Peyer's patch (tissue), 4 donors: ENCODE measurements at regions not wholly inside any gene's neighbourhood (a gene's known extent, or its start where the extent isn't known, plus 50 kb on each side); places are given as distances from the start of the nearest gene placed in this dataset.
"Not testable (repeated sequence)": the region's sequence is repeated elsewhere in the genome, so short reads cannot be mapped to it uniquely, and the experiment has no call there.

Experiments used
- POLR2A ChIP-seq, 2 donors: fragments of 450-650 bp; IDR thresholded peaks; one replicate each; pipeline ENCODE4 v1.5.1; 2017; ENCODE audit warnings: antibody characterized with exemption in 2 of 2, mild to moderate bottlenecking in 2 of 2, moderate library complexity in 2 of 2
- TF ChIP-seq, protein P1 (sequence below), 6 experiments: fragments of 450-650 bp in 4 of 6; fragments of 200-600 bp in 2 of 6; sonication (generic) in 1 of 6; IDR thresholded peaks; one replicate each; pipeline ENCODE4 v1.5.1; 2017 to 2019; ENCODE audit warnings: antibody characterized with exemption in 6 of 6, mild to moderate bottlenecking in 3 of 6, moderate library complexity in 1 of 6

DNA sequence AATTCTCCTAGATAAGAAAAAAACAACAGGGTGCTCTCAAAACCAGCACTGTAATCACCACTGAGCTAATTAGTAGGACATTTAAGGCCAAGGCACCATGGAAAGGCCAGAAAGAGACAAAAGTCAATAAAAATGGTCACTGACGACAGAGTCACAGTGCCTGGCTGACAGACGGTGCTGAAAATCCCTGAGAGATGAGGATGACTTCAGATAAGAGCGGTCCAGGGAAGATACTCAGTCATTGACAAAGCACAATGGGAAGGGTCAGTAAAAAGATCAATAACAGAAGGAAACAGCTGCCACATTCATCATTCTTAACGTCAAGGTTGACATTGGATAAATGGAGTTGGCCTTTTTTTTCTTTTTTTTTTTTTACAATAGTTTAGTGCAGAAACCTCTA lies 261.0 kb downstream of the SPATA31A1 start:
- TF ChIP-seq, protein P1, sequence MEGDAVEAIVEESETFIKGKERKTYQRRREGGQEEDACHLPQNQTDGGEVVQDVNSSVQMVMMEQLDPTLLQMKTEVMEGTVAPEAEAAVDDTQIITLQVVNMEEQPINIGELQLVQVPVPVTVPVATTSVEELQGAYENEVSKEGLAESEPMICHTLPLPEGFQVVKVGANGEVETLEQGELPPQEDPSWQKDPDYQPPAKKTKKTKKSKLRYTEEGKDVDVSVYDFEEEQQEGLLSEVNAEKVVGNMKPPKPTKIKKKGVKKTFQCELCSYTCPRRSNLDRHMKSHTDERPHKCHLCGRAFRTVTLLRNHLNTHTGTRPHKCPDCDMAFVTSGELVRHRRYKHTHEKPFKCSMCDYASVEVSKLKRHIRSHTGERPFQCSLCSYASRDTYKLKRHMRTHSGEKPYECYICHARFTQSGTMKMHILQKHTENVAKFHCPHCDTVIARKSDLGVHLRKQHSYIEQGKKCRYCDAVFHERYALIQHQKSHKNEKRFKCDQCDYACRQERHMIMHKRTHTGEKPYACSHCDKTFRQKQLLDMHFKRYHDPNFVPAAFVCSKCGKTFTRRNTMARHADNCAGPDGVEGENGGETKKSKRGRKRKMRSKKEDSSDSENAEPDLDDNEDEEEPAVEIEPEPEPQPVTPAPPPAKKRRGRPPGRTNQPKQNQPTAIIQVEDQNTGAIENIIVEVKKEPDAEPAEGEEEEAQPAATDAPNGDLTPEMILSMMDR (IDR thresholded peaks at IDR 0.05) = not testable (repeated sequence)
- TF ChIP-seq POLR2A (IDR thresholded peaks at IDR 0.05) = not testable (repeated sequence)
